GM18499 (cell line): ENCODE measurements at regions not wholly inside any gene's neighbourhood (a gene's known extent, or its start where the extent isn't known, plus 50 kb on each side); places are given as distances from the start of the nearest gene placed in this dataset.

Experiments used
- ATAC-seq: cut with Tn5 transposase; IDR thresholded peaks from one replicate; pipeline ENCODE4 v1.9.1; 2021; ENCODE audit warnings: moderate number of reproducible peaks; ENCODE audit not compliant: insufficient read depth, unreplicated experiment

GRCh38 chr12:126869644-126870043 lies 1397.3 kb upstream of the TMEM132C start:
- ATAC-seq: no peak

- no peak for ATAC-seq
These were observed 1393.3 kb upstream of the TMEM132C start for GRCh38 chr12:126873701-126874100.

DNA sequence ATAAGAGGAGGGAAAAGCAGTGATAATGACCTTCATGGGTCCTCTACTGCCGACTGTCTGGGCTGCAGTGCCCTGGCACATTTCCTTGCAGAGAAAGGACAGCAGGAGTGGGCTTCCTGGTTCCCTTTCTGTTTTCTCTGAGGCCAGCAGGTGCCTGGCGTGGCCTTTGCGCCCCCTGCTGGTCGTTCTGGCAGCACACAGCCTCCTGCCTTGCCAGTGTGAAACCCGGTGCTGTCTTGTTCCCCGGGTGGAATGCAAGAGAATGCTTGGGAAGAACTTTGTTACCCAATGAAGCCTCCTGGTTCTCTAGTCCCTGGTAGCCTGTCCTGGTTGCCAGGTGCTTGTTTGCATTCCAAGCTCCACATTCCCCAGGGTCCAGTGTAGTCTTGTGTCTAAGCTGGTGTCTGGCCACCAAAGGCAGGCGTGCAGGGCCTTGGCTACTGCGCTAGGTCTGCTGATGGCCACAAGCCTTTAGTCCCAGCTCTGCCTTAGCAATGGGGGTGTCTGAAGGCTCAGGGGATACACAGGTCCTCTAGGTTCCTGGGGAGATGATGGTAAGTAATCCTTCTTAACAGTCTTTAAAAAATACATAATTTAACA lies 1392.4 kb upstream of the TMEM132C start:
- ATAC-seq: no peak

DNA sequence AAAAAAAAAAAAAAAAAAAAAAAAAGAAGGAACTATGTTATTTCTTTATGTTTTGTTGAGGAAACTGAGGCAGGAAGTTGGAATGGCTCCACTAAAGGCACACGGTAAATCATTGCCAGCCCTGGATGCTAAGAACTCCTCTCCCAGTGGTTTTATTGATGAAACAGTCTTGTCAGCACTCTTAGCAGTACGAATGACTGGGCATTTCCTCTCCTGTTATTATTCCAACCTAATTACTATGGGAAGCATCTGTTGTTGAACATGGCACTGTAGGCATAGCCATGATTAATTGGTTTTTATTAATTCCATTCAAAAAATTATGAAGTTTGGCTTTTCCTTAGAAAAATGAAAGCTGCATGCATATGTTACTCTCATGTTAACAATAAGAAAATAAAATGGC lies 1387.1 kb upstream of the TMEM132C start:
- no peak for ATAC-seq

DNA sequence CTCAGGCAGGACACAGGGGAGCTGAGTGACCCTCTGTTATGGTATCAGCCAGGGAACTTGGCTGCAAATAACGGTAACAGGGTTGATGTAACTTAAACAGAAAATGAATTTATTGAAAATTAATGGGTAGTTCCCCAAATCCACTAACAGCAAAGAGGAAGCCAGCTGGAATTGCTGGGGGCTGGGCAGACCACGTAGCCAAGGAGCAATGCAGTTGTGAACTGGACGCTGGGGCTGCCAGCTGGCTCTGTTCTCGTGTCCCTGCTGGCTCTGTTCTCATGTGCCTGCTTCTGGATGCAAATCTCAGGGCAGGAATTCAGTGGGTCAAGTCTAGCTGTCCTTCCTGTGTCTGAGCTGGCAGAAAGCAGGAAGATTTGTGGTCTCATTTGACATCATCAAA lies 1383.3 kb upstream of the TMEM132C start:
- ATAC-seq: no peak

- ATAC-seq: no peak
These were observed 1377.5 kb upstream of the TMEM132C start for GRCh38 chr12:126889501-126889900.

GRCh38 chr12:126890097-126890496 lies 1376.9 kb upstream of the TMEM132C start:
- no peak for ATAC-seq

DNA sequence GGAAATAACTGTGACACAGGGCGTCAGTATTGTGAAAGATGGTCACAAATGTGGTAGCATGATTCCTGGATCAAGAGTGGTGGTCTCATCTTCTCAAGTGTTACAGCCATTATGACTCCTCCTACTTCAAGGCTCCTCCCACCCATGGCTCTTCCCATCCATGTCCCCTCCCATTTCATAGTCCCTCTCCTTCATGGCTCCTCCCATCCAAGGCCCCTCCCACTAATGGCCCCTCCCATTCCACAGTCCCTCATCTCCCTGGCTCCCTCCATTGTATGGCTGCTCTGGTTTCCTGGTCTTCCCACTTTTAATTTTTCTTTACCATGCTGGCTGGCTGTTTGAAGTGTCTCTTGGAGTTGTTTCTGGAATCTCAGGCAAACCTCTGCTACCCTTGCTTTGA lies 1375.2 kb upstream of the TMEM132C start:
- no peak for ATAC-seq

DNA sequence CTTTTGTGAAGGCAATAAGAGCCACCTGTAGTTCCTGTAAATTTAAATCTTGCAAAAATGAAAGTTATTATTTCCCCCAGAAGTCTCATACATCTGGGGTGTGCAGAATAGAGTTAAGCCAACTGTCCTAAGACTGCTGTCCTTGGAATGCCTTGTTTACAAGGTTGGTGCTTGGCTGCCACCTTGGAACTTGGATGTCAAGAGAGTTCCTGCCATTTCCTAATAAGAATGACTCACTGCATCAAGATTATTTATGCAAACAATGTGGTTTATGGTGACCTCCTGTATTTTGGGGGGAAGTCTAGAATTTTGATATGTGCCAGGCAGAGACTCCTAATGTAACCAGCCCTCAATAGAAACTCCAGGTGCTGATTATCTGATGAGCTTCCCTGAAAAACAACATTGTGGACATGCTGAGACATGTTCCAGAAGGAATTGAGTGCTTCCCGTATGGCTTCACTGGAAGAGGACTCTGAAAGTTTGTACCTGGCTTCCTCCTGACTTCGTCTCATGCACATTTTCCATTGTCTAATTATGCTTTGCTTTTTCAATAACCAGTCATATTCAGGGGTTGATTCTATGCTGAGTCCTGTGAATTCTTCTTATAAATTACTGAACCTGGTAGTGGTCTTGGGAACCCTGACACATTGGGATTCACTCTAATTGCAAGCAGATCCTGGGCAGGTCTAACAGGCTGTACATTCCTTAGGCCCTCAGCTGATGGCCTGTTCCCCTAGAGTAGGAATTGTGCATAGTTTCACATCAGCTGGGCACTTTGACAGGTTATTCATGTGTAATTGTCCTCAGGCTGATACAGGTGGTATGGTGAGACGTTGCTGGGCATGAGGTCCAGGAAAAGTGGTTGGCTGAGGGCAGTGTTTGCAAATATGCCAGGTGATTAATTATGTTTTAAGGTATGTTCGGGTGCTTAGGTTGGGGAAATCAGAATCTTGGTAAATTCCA lies 1370.7 kb upstream of the TMEM132C start:
- no peak for ATAC-seq

DNA sequence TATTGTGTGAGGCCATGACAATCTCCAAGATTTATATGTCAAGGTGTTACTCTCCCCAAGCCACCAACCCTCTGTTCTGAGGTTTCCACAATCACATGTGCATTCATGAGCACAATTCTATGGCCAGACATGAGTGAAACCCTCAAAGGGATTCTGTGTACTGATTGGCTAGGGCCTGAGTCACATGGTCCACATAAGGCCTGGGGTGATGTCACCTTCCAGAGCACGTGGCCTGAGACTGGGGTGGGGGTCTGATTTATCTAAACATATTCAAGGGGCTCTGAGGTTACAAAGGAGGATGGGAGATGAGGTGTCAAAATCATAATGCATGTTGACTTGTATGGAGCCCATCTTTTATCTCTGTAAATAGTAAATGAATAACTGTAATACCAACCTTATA lies 1369.9 kb upstream of the TMEM132C start:
- no peak for ATAC-seq

DNA sequence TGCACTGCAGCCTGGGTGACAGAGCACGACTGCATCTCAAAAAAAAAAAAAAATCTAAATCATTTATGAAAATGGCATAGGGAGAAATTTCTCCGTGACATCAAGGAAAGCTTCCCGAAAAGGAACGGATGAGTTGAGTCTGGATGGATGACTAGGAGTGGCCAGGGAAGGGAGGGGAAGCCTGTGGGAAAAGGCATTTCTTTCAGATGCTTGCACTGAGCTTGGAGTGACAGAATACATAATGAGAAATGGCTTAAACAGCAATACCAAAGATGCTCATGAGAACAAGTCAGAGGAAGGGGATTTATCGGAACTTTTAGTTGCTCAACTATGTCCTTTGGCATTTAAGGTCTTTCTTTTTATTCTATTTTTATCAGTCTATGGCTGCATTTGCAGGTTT lies 1369.2 kb upstream of the TMEM132C start:
- ATAC-seq: no peak

- no peak for ATAC-seq
These were observed 1368.4 kb upstream of the TMEM132C start for GRCh38 chr12:126898562-126898961.

GRCh38 chr12:126899926-126900792 lies 1366.8 kb upstream of the TMEM132C start:
- no peak for ATAC-seq

DNA sequence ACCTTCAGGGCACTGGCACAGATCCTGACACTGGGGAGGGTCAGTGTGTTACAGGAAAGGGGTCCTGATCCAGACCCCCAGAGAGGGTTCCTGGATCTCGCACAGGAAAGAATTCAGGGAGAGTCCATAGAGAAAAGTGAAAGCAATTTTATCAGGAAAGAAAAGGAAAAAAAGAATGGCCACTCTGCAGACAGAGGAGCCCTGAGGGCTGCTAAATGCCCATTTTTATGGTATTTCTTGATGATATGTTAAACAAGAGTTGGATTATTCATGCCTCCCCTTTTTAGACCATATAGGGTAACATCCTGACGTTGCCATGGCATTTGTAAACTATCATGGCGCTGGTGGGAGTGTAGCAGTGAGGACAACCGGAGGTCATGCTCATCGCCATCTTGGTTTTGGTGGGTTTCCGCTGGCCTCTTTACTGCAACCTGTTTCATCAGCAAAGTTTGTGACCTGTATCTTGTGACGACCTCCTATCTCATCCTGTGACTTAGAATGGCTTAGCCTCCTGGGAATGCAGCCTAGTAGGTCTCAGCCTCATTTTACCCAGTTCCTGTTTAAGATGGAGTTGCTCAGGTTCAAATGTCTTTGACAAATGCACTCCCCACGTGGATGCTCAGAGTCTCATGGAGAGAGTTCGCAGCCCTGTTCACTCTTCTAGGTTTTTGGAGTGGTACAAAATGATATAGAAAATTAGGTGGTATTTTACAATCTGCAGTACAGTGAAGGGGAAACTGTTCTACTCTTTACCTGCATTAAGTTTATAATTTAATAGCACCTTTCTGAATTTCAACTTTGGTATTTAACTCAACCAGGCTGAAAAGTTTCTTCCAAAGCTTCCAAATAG lies 1363.7 kb upstream of the TMEM132C start:
- ATAC-seq: no peak

DNA sequence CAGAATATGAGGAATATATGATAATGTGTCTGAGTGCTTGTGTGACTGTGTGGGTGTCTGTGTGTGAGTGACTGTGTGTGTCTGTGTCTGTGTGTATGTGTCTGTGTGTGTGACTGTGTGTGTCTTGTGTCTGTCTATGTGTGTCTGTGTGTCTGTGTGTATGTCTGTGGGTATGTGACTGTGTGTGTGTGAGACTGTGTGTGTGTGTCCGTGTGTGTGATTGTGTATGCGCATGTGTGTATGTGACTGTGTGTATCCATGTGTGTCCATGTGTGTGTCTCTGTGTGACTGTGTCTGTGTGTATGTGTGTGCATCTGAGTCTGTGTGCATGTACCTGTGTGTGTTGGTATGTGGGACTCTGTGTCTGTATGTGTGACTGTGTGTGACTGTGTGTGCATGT lies 1361.2 kb upstream of the TMEM132C start:
- no peak for ATAC-seq

DNA sequence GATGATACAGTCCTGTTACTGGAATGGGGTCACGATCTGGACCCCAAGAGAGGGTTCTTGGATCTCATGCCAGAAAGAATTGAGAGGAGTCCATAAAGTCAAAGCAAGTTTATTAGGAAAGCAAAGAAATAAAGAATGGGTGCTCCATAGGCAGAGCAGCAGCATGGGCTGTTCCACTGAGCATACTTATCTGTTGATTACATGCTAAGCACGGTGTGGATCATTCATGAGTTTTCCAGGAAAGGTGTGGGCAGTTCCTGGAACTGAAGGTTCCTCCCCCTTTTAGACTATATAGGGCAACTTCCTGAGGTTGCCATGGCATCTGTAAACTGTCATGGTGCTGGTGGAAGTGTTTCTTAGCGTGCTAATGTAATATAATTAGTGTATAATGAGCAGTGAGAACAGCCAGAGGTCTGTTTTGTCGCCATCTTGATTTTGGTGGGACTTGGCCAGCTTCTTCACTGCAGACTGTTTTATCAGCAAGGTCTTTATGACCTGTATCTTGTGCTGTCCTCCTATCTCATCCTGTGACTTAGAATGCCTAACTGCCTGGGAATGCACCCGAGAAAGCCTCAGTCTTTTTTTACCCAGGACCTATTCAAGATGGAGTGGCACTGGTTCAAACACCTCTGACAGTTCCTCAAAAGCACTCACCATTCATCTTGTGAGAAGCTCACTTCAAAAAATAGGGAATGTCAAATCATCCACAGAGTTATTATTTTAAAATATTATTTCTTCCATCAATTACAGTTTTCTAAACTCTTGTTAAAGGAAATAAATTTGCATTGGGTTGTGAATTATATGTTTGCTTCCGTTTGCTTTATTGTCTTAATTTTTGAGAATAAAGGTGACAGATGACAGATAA lies 1358.8 kb upstream of the TMEM132C start:
- no peak for ATAC-seq

- no peak for ATAC-seq
These were observed 1358.2 kb upstream of the TMEM132C start for GRCh38 chr12:126908765-126909142.

GRCh38 chr12:126910570-126910969 lies 1356.4 kb upstream of the TMEM132C start:
- ATAC-seq: no peak

GRCh38 chr12:126912111-126912510 lies 1354.9 kb upstream of the TMEM132C start:
- ATAC-seq: no peak
